ENCODE measurements at regions not wholly inside any gene's neighbourhood (a gene's known extent, or its start where the extent isn't known, plus 50 kb on each side); places are given as distances from the start of the nearest gene placed in this dataset.

DNA sequence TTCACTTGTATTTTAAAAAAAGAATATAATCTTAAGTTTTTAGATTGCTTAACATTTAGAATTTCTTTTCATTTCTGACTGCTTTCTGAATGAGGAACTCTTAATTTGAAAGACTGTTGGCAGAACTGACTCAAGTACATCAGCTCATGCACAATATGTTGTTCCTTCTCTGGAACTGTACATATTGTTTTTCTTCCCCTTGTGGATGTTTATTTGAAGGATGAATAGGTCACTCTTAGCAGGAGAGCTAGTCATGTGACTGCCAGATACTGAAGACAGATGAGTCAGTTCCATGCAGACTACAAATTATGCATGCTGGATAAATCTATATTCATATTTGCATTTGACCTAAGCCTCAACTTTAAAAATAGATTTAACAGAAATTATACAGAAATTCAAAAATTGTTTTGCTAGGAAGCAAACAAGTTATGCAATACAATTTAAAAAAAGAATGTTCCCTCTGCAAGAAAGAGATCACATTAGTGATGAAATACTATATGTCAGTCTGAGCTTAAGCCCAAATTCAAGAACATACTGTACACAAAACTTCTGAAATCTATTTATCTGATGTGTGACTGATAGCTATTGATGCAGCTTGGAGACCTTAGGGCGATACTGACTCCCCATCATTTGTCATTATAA is 1274.9 kb upstream of the GJE1 start:
- Histone ChIP-seq H3K9me2 (ENCODE audit: insufficient read depth) (no peaks in the 10 kb centered on the region), H2AFZ (no peak overlapping the region; the same call in 1 of the 2 replicates), H3K9ac (no peak overlapping the region), H3K36me3 (ENCODE audit: low read depth) (no peaks in the 10 kb centered on the region), H3F3A (ENCODE audit: insufficient read depth) (peaks cover 12% of the 10 kb centered on the region), H4K20me1 (ENCODE audit: insufficient read depth) (no peaks in the 10 kb centered on the region), H3K4me2 (ENCODE audit: unreplicated experiment) (peak overlapping the region; percentile 13), H3K27me3 (replicated peaks; ENCODE audit: insufficient read depth) (no peaks in the 10 kb centered on the region), H3K4me1 (ENCODE audit: insufficient read depth) (peaks cover 30% of the 10 kb centered on the region), H3K27ac (peak overlapping the region; percentile 10; the same call in 1 of the 2 replicates), H3K79me2 (ENCODE audit: insufficient read depth) (no peaks in the 10 kb centered on the region), H3K9me3 (ENCODE audit: low read depth) (no peaks in the 10 kb centered on the region), H3K4me3 (no peak overlapping the region)
- WGBS, 2 experiments (ENCODE audit: low coverage in 1 of 2, low lambda C conversion rate in 2 of 2, missing lambda C conversion rate in 2 of 2), result 86 to 95% methylated on average over 1 of the region's 1 CpG
- TF ChIP-seq EZH2phosphoT487 (IDR thresholded peaks at IDR 0.05; ENCODE audit: insufficient read depth, low read depth) (no peak), EZH2 (IDR thresholded peaks at IDR 0.05; ENCODE audit: insufficient read depth, poor library complexity, severe bottlenecking) (no peak)
- in situ Hi-C loops (cut with MboI), result no loop called here
- DNase-seq, result peak; percentile 77

DNA sequence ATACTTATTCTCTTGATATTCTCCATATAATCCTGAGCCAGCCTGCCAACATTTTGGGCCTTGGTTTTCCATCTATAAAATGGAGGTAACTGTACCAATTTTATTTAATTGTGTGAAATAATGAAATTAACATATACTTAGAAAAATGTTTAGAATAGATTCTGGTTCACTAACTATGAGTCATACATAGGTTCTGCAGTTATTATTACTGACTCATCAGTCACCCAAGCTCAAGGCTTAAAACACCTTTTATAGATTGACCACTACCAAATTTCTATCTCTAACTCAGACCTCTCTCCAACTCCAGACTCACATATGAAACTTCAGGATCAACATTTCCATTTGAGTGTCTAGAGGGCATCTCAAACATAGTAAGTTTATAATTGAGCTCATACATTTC is 1277.2 kb upstream of the GJE1 start:
- peak; percentile 8 for DNase-seq
- Histone ChIP-seq H3K4me3 (no peak overlapping the region), H3K9me3 (ENCODE audit: low read depth) (no peaks in the 10 kb centered on the region), H3F3A (ENCODE audit: insufficient read depth) (peaks cover 12% of the 10 kb centered on the region), H3K79me2 (ENCODE audit: insufficient read depth) (no peaks in the 10 kb centered on the region), H3K36me3 (ENCODE audit: low read depth) (no peaks in the 10 kb centered on the region), H3K9me2 (ENCODE audit: insufficient read depth) (no peaks in the 10 kb centered on the region), H2AFZ (0 out of 2 replicates have a peak overlapping the region, but pooled peaks have one; percentile 30), H3K9ac (no peak overlapping the region), H4K20me1 (ENCODE audit: insufficient read depth) (no peaks in the 10 kb centered on the region), H3K4me1 (ENCODE audit: insufficient read depth) (peaks cover 37% of the 10 kb centered on the region), H3K4me2 (ENCODE audit: unreplicated experiment) (no peak overlapping the region), H3K27ac (no peak overlapping the region), H3K27me3 (replicated peaks; ENCODE audit: insufficient read depth) (no peaks in the 10 kb centered on the region)
- in situ Hi-C loops (cut with MboI), result no loop called here
- TF ChIP-seq EZH2 (IDR thresholded peaks at IDR 0.05; ENCODE audit: insufficient read depth, poor library complexity, severe bottlenecking) (no peak), EZH2phosphoT487 (IDR thresholded peaks at IDR 0.05; ENCODE audit: insufficient read depth, low read depth) (no peak)

DNA sequence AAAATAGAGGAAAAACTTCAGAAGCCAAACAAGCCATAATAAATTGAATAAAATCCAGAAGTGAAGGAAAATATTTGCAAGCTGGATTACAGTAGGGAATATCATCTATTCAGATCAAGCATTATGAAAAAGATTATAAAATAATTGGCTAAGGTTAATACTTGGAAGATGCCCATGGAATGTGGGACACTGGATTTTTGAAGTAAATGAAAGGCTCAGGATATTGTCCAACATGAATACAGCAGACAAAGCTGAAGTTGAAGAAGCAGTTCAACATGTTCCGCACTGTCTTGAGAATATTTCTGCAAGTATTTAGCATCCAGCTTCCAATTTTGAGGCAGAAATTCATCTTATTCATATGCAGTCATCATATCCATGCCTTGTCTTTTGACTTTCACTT is 1278.4 kb upstream of the GJE1 start:
- Histone ChIP-seq H3K36me3 (ENCODE audit: low read depth) (no peaks in the 10 kb centered on the region), H3F3A (ENCODE audit: insufficient read depth) (peaks cover 12% of the 10 kb centered on the region), H3K79me2 (ENCODE audit: insufficient read depth) (no peaks in the 10 kb centered on the region), H3K9me3 (ENCODE audit: low read depth) (no peaks in the 10 kb centered on the region), H3K4me3 (no peak overlapping the region), H3K4me2 (ENCODE audit: unreplicated experiment) (peak overlapping the region; percentile 31), H3K9me2 (ENCODE audit: insufficient read depth) (no peaks in the 10 kb centered on the region), H3K4me1 (ENCODE audit: insufficient read depth) (peaks cover 49% of the 10 kb centered on the region), H4K20me1 (ENCODE audit: insufficient read depth) (no peaks in the 10 kb centered on the region), H3K9ac (no peak overlapping the region), H2AFZ (peak overlapping the region; percentile 66), H3K27me3 (replicated peaks; ENCODE audit: insufficient read depth) (no peaks in the 10 kb centered on the region), H3K27ac (no peak overlapping the region)
- no peak for TF ChIP-seq EZH2 (IDR thresholded peaks at IDR 0.05; ENCODE audit: insufficient read depth, poor library complexity, severe bottlenecking)
- TF ChIP-seq EZH2phosphoT487 (IDR thresholded peaks at IDR 0.05; ENCODE audit: insufficient read depth, low read depth), result no peak
- peak; percentile 25 for DNase-seq
- in situ Hi-C loops (cut with MboI), result no loop called here
- WGBS, 2 experiments (ENCODE audit: low coverage in 1 of 2, low lambda C conversion rate in 2 of 2, missing lambda C conversion rate in 2 of 2), result 32 to 42% methylated on average over 1 of the region's 1 CpG

DNA sequence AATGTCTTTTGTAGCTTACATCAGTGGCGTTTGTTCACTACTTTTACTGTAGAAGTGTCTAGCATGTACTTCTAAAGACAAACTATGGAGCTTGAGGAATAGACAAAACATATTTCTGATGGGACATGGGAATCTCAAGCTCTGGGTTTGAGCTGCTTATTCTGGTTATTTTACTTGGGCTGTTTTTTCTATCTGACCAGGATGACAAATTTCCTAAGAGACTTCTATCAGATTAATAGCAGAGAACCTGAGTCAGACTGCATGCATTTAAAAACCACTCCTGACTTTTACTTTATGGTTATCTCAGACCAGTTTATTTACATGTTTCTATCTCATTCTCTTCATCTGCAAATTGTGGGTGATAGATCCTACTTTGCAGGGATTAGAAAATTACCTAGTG is 1282.3 kb upstream of the GJE1 start:
- Histone ChIP-seq H3K9me3 (ENCODE audit: low read depth) (no peaks in the 10 kb centered on the region), H3K27me3 (replicated peaks; ENCODE audit: insufficient read depth) (no peaks in the 10 kb centered on the region), H3K9ac (no peak overlapping the region), H3K79me2 (ENCODE audit: insufficient read depth) (no peaks in the 10 kb centered on the region), H2AFZ (peak overlapping the region; percentile 55), H3K4me3 (no peak overlapping the region), H3K4me2 (ENCODE audit: unreplicated experiment) (peak overlapping the region; percentile 19), H4K20me1 (ENCODE audit: insufficient read depth) (no peaks in the 10 kb centered on the region), H3K36me3 (ENCODE audit: low read depth) (no peaks in the 10 kb centered on the region), H3K9me2 (ENCODE audit: insufficient read depth) (no peaks in the 10 kb centered on the region), H3F3A (ENCODE audit: insufficient read depth) (peaks cover 27% of the 10 kb centered on the region), H3K4me1 (ENCODE audit: insufficient read depth) (peaks cover 59% of the 10 kb centered on the region), H3K27ac (peak overlapping the region; percentile 34)
- in situ Hi-C loops (cut with MboI), result no loop called here
- no peak for TF ChIP-seq EZH2phosphoT487 (IDR thresholded peaks at IDR 0.05; ENCODE audit: insufficient read depth, low read depth)
- TF ChIP-seq EZH2 (IDR thresholded peaks at IDR 0.05; ENCODE audit: insufficient read depth, poor library complexity, severe bottlenecking), result no peak
- WGBS, 2 experiments (ENCODE audit: low coverage in 1 of 2, low lambda C conversion rate in 2 of 2, missing lambda C conversion rate in 2 of 2), result 73 to 95% methylated on average over 1 of the region's 1 CpG
- peak; percentile 71 for DNase-seq

All from GM23248 (cell line).